GM19455 (cell line): ENCODE measurements at regions not wholly inside any gene's neighbourhood (a gene's known extent, or its start where the extent isn't known, plus 50 kb on each side); places are given as distances from the start of the nearest gene placed in this dataset.

Source experiments
- ATAC-seq: cut with Tn5 transposase; IDR thresholded peaks from one replicate; pipeline ENCODE4 v1.9.1; 2021; ENCODE audit not compliant: unreplicated experiment

DNA sequence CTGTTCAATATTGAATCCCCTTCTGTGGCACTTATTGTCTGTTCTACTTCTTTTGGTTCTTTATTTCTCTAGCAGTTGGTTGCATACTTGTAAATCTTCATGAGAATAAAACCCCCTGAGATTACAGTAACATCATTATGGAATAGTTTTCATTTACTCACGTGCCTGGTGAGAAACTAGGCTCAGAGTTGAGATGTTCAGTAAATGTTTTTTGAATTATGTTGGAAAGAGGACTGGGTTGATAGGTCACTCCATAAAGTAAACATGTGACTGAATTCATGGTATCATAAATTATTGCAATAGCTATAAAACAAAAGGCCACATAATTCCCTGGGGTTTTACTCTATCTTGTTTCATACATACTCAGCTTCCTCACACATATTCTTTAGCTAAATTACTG lies 174.2 kb upstream of the C9orf72 start:
- ATAC-seq, result no peak

DNA sequence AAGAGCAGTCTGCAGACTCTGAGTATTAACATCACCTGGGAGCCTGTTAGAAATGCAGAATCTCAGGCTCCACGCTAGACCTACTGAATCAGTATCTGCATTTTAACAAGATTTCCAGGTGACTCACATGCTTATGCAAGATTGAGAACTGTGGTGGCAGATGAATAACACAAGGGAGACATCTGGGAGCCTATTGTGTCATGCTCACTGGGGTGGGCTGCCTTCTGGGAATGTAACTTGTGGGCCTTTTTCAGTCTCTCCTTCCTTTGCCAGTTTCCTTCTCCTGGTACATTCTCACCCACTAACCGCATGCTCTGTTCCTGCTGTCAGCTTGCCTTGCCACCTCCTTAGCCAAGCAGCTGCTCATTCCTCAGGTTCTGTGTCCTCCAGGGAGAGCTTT lies 176.6 kb upstream of the C9orf72 start:
- ATAC-seq, result no peak

- ATAC-seq, result no peak
These were observed 177.3 kb upstream of the C9orf72 start for GRCh38 chr9:27750566-27750965.

DNA sequence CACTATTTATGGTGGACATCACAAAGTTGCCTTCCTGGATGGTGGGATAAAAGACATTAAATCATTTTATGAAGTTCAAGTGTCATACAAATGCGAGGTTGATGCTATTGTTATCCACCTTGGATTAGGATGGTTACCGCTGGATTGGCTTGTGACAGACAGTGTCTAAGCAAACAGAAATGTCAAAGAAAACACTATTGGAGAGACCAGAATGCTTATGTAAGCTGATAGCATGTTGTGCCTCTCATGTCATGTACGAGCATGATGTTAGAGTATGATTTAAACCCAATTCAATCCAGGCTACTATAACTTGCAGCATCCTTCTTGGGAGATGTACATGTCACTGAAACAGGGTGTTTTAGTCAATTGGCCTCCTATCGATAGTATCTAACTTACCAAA lies 178.8 kb upstream of the C9orf72 start:
- ATAC-seq, result no peak

DNA sequence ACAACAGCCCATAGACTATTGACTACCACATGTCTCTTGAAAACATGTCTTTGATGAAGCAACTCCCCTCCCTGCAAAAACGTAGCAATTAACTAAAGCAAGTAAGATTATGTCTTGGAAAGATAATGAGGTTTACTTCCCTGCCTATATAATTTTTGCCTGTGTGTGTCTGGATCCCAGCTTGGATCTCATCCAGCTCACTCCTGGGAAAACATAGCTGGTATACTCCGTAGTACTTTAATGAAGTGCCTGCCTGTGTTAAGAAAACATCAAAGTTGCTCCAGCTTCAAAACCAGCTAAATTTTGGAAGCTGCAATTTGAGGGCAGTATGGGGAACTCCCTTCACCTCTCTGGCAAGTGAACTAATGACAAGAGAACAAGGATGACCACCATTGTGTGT lies 182.6 kb upstream of the C9orf72 start:
- ATAC-seq, result no peak

DNA sequence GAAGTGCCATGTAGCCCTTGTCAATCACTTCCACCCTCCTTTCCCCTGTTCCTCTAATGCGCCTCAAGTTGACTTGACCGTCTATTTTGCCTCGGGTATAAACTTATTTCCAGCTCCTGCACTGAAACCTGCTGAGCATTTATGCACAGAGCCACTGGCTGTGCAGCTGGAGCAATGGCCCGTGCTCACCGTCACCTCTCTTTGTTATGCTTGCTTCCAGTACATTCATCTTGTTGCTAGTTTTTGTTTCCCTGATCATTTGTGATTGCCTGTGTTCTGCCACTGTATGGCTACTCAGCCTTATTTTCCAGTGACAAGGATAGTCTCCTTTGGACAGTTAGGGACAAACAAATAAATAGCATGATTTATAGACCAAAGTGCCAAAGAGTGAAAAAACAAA lies 183.1 kb upstream of the C9orf72 start:
- ATAC-seq, result no peak

DNA sequence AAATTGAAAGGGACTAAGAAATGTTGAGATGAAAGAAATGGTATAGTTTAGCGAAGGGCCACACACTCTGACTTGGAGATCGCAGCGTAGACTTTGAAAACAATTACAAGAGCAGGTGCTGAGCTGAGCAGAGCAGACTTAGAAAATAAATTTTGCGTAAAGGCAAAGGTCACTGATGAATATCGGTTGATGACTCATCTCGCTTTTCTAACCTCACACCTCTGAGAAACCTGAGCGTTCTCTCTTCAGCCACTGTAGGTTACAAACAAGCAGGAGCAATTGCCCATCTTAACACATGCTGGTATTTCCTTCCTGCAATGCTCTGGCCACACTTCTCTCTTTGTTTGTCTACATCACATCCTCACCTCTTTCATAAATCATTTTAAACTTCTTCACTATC lies 190.6 kb upstream of the C9orf72 start:
- ATAC-seq, result no peak

DNA sequence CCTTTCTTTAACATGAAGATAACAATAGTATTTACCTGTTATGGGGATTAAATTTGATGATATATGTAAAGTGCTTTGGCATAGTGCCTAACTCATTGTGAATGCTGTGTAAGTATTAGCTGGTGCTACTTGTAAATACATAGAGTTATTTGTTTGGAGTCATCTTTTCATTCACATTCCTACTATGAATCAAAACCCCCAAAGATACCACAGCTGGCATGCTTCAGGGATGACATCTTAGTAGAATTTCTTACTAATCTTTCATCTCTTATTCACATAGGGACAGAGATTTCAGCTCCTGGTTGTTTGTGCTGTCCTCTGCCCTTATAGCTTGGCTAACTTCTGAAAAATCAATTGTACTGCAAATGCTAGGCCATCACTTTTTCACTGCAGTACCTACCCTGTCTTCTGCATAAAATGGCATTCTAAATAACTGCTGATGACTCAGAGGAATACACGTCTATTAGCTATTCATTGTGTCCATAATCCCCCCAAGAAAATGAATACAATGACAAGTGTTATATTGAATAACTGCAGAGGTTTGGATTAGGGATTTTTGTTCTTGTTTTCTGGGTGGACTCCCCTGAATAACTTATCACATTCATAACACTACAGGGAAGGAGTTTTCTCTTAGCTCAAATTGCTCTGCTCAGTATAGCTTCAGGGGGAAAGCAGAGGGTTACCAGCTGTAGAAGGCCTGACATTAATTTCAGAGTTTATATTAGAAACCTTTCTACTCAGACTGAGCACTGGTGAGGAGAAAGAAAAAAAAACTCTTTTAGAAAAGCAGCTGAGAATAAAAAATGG lies 192.2 kb upstream of the C9orf72 start:
- ATAC-seq, result no peak

- ATAC-seq, result no peak
These were observed 193.0 kb upstream of the C9orf72 start for GRCh38 chr9:27766073-27766835.

GRCh38 chr9:27768781-27769180 lies 195.5 kb upstream of the C9orf72 start:
- ATAC-seq, result no peak

DNA sequence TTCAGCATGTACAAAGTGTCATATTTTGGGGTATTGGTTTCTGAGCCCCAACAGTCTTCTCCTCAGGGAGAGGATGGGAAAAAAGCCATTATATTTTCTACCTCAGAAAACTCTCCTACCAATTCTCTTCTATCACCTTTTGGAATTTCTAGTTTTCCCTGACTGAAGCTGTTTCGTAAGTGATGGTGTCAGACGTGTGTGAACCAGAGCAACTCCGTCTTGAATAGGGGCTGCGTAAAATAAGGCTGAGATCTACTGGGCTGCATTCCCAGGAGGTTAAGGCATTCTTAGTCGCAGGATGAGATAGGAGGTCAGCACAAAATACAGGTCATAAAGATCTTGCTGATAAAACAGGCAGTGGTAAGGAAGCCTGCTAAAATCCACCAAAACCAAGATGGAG lies 197.3 kb upstream of the C9orf72 start:
- no peak for ATAC-seq

GRCh38 chr9:27771803-27772545 lies 198.7 kb upstream of the C9orf72 start:
- ATAC-seq, result no peak

GRCh38 chr9:27784847-27785713 lies 211.8 kb upstream of the C9orf72 start:
- no peak for ATAC-seq

- ATAC-seq, result peak; percentile 53
These were observed 212.4 kb upstream of the C9orf72 start for GRCh38 chr9:27785714-27786100.

GRCh38 chr9:27787891-27788290 lies 214.6 kb upstream of the C9orf72 start:
- ATAC-seq, result no peak

- no peak for ATAC-seq
These were observed 218.0 kb upstream of the C9orf72 start for GRCh38 chr9:27791311-27791710.

- no peak for ATAC-seq
These were observed 219.8 kb upstream of the C9orf72 start for GRCh38 chr9:27792971-27793689.

GRCh38 chr9:27799326-27799725 lies 226.0 kb upstream of the C9orf72 start:
- ATAC-seq, result no peak

DNA sequence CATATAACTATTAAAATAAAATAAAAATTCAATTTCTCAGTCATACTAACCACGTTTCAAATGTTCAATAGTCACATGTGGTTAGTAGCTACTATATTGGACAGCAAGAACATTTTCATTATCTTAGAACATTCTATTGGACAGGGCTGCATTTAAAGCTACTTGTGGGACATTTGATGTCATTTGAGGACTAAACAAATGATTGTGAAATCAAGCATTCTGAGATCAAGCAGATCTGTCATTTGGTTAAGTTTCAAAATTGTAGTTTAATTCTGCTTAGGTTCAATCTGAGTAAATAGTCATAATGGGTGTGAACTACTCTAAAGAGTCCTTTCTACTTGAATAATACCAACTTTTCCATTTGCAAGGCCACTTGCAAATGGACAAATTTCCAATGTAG lies 226.9 kb upstream of the C9orf72 start:
- no peak for ATAC-seq

DNA sequence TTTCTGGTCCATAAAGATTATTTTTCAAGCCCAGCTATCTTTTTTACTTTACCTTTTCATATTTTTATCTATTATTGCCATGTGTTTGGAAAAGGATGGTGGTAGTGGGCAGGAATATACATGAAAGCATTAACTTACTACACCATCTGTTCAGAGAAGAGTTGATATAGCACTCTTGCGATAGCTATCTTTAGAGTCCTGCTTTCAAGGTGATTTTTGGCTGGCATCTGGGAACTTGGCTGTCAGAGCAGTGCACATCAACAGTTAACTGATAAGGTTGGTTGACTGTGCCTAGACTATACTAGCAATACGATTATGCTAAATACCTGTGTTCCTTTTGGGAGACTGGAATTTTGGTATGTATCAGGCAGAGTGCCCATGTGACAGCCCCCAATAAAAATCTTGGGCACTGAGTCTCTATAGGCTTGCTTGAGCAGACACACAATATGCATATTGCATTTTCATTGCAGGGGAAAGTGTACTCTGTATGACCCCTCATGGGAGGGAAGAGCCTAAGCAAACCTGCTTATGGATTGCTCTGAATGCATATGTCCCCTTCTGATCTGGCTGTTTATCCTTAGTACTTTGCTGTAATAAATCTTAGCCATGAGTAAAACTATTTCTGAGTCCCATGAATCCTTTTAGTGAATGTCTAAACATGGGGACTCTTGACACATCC lies 227.6 kb upstream of the C9orf72 start:
- ATAC-seq, result no peak
